CMK (cell line): ENCODE measurements at regions not wholly inside any gene's neighbourhood (a gene's known extent, or its start where the extent isn't known, plus 50 kb on each side); places are given as distances from the start of the nearest gene placed in this dataset.

Experiments
- DNase-seq: peaks from one replicate; pipeline ENCODE4 v3.0.0-alpha.2; 2010; ENCODE audit warnings: low read depth

- no peak for DNase-seq
These were observed 110.1 kb downstream of the SNX5 start for GRCh38 chr20:17858450-17859001.

GRCh38 chr20:17857639-17858449 lies 110.8 kb downstream of the SNX5 start:
- DNase-seq: no peak

GRCh38 chr20:17856837-17857605 lies 111.6 kb downstream of the SNX5 start:
- DNase-seq: no peak

- no peak for DNase-seq
These were observed 112.5 kb downstream of the SNX5 start for GRCh38 chr20:17856024-17856564.

GRCh38 chr20:17854307-17854903 lies 114.2 kb downstream of the SNX5 start:
- no peak for DNase-seq

- DNase-seq: no peak
These were observed 116.3 kb downstream of the SNX5 start for GRCh38 chr20:17852323-17852722.

GRCh38 chr20:17850684-17851026 lies 117.9 kb downstream of the SNX5 start:
- no peak for DNase-seq

- DNase-seq: no peak
These were observed 118.5 kb downstream of the SNX5 start for GRCh38 chr20:17849901-17850683.

- DNase-seq: no peak
These were observed 119.3 kb downstream of the SNX5 start for GRCh38 chr20:17849138-17849900.

- DNase-seq: no peak
These were observed 120.1 kb downstream of the SNX5 start for GRCh38 chr20:17848249-17849048.

- peak; percentile 46 for DNase-seq
These were observed 122.7 kb downstream of the SNX5 start for GRCh38 chr20:17845701-17846475.

GRCh38 chr20:17844549-17845298 lies 123.9 kb downstream of the SNX5 start:
- no peak for DNase-seq

- no peak for DNase-seq
These were observed 124.5 kb downstream of the SNX5 start for GRCh38 chr20:17844133-17844429.

GRCh38 chr20:17843246-17844132 lies 125.1 kb downstream of the SNX5 start:
- no peak for DNase-seq

- DNase-seq: no peak
These were observed 126.8 kb downstream of the SNX5 start for GRCh38 chr20:17841751-17842215.

GRCh38 chr20:17840423-17840822 lies 128.2 kb downstream of the SNX5 start:
- DNase-seq: no peak

- DNase-seq: no peak
These were observed 129.7 kb downstream of the SNX5 start for GRCh38 chr20:17838921-17839320.

- DNase-seq: no peak
These were observed 131.4 kb downstream of the SNX5 start for GRCh38 chr20:17837179-17837578.
